SH-SY5Y (cell line): ENCODE measurements at regions not wholly inside any gene's neighbourhood (a gene's known extent, or its start where the extent isn't known, plus 50 kb on each side); places are given as distances from the start of the nearest gene placed in this dataset.

Source experiments
- GATA2 ChIP-seq: IDR thresholded peaks from 2 replicates; pipeline ENCODE4 v1.6.1; 2011; ENCODE audit warnings: mild to moderate bottlenecking, low read depth, low read length
- GATA3 ChIP-seq: IDR thresholded peaks from 2 replicates; pipeline ENCODE4 v1.6.1; 2011; ENCODE audit warnings: low read depth, mild to moderate bottlenecking, low read length, moderate library complexity

GRCh38 chr7:82674268-82674667 is 230.7 kb upstream of the CACNA2D1 start:
- TF ChIP-seq GATA2 (no peak), GATA3 (no peak)
